HL-60 (cell line): ENCODE measurements at regions not wholly inside any gene's neighbourhood (a gene's known extent, or its start where the extent isn't known, plus 50 kb on each side); places are given as distances from the start of the nearest gene placed in this dataset.

ENCODE experiments used
- CTCF ChIP-seq: IDR thresholded peaks from one replicate; pipeline ENCODE4 v1.5.1; 2011; ENCODE audit warnings: low read length, control low read depth, inconsistent platforms; ENCODE audit not compliant: insufficient read depth
- GABPA ChIP-seq: IDR thresholded peaks from 2 replicates; pipeline ENCODE4 v1.6.1; 2012; ENCODE audit warnings: low read depth
- POLR2AphosphoS5 ChIP-seq: IDR thresholded peaks from 2 replicates; pipeline ENCODE4 v1.6.1; 2012; ENCODE audit warnings: low read depth
- TF ChIP-seq, protein P1 (sequence below): IDR thresholded peaks from 2 replicates; pipeline ENCODE4 v1.6.1; 2012; ENCODE audit warnings: low read depth; ENCODE audit not compliant: insufficient replicate concordance

DNA sequence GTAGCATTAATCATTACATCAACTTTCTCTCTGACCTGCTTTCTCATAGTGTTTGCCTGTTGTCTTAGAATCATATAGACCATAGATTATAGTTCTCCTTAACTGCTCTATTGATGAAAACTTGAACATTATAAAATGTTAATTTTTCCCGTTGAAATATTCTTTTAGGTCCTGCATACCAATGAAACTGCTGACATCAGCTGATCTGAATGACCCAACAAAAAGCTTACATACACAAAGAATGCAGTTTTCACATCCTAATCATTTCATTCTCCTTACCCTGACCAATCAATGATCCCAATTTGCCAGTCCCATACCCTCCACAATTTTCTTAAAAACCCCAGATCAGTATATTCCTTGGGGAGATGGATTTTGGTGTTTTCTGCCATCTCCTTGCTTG is 302.9 kb upstream of the MBL2 start:
- TF ChIP-seq CTCF: no peak
- TF ChIP-seq, protein P1, sequence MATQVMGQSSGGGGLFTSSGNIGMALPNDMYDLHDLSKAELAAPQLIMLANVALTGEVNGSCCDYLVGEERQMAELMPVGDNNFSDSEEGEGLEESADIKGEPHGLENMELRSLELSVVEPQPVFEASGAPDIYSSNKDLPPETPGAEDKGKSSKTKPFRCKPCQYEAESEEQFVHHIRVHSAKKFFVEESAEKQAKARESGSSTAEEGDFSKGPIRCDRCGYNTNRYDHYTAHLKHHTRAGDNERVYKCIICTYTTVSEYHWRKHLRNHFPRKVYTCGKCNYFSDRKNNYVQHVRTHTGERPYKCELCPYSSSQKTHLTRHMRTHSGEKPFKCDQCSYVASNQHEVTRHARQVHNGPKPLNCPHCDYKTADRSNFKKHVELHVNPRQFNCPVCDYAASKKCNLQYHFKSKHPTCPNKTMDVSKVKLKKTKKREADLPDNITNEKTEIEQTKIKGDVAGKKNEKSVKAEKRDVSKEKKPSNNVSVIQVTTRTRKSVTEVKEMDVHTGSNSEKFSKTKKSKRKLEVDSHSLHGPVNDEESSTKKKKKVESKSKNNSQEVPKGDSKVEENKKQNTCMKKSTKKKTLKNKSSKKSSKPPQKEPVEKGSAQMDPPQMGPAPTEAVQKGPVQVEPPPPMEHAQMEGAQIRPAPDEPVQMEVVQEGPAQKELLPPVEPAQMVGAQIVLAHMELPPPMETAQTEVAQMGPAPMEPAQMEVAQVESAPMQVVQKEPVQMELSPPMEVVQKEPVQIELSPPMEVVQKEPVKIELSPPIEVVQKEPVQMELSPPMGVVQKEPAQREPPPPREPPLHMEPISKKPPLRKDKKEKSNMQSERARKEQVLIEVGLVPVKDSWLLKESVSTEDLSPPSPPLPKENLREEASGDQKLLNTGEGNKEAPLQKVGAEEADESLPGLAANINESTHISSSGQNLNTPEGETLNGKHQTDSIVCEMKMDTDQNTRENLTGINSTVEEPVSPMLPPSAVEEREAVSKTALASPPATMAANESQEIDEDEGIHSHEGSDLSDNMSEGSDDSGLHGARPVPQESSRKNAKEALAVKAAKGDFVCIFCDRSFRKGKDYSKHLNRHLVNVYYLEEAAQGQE: no peak
- no peak for TF ChIP-seq GABPA
- TF ChIP-seq POLR2AphosphoS5: no peak
